Neural progenitor cell (in vitro differentiated cells): ENCODE measurements at regions not wholly inside any gene's neighbourhood (a gene's known extent, or its start where the extent isn't known, plus 50 kb on each side); places are given as distances from the start of the nearest gene placed in this dataset.

Experiments
- DNase-seq: peaks from one replicate; pipeline ENCODE4 v3.0.0-alpha.2; 2016; ENCODE audit warnings: low spot score
- H2AFZ ChIP-seq: fragments of 200-600 bp; sonication (generic); replicated peaks from 2 replicates; pipeline ENCODE4 v1.6.1; 2016; ENCODE audit warnings: antibody characterized with exemption
- H3F3A ChIP-seq: fragments of 200-600 bp; sonication (generic); 2 replicates; pipeline ENCODE4 v1.6.1; 2016; ENCODE audit warnings: antibody characterized with exemption, low read depth
- H3K27ac ChIP-seq: fragments of 200-600 bp; sonication (generic); 2 replicates; pipeline ENCODE4 v1.5.1; 2016; ENCODE audit warnings: mild to moderate bottlenecking
- H3K27me3 ChIP-seq: fragments of 200-600 bp; sonication (generic); 2 replicates; pipeline ENCODE4 v1.6.1; 2016; ENCODE audit warnings: mild to moderate bottlenecking, moderate library complexity
- H3K36me3 ChIP-seq: fragments of 200-600 bp; sonication (generic); 2 replicates; pipeline ENCODE4 v1.5.1; 2016
- H3K4me1 ChIP-seq: fragments of 200-600 bp; sonication (generic); 2 replicates; pipeline ENCODE4 v1.6.1; 2016; ENCODE audit warnings: mixed run types
- H3K4me2 ChIP-seq: fragments of 200-600 bp; sonication (generic); 2 replicates; pipeline ENCODE4 v1.6.1; 2016
- H3K4me3 ChIP-seq: fragments of 200-600 bp; sonication (generic); 2 replicates; pipeline ENCODE4 v1.5.1; 2016
- H3K79me2 ChIP-seq: fragments of 200-600 bp; sonication (generic); 2 replicates; pipeline ENCODE4 v1.6.1; 2016; ENCODE audit warnings: low read depth
- H3K9ac ChIP-seq: fragments of 200-600 bp; sonication (generic); 2 replicates; pipeline ENCODE4 v1.6.1; 2016
- H3K9me3 ChIP-seq: fragments of 200-600 bp; sonication (generic); 2 replicates; pipeline ENCODE4 v1.5.1; 2016; ENCODE audit warnings: low read depth
- H4K20me1 ChIP-seq: fragments of 200-600 bp; sonication (generic); 2 replicates; pipeline ENCODE4 v1.6.1; 2016; ENCODE audit warnings: low read depth
- H3K27ac Mint-ChIP-seq: 3 replicates; pipeline ENCODE4 v1.8.0; 2021; ENCODE audit warnings: mixed read lengths
- H3K27me3 Mint-ChIP-seq: 2 replicates; pipeline ENCODE4 v1.8.0; 2022; ENCODE audit warnings: low read depth, mild to moderate bottlenecking, inconsistent platforms, moderate library complexity, mixed read lengths; ENCODE audit not compliant: insufficient read depth
- H3K36me3 Mint-ChIP-seq: 3 replicates; pipeline ENCODE4 v1.8.0; 2021; ENCODE audit warnings: mixed read lengths
- H3K4me1 Mint-ChIP-seq: 3 replicates; pipeline ENCODE4 v1.8.0; 2021; ENCODE audit warnings: mixed read lengths
- H3K4me3 Mint-ChIP-seq: 3 replicates; pipeline ENCODE4 v1.8.0; 2021; ENCODE audit warnings: mild to moderate bottlenecking, moderate library complexity, mixed read lengths
- H3K9me3 Mint-ChIP-seq: 3 replicates; pipeline ENCODE4 v1.8.0; 2020; ENCODE audit warnings: mixed read lengths
- CTCF ChIP-seq: fragments of 200-600 bp; sonication (generic); IDR thresholded peaks from 2 replicates; pipeline ENCODE4 v1.5.1; 2017; ENCODE audit warnings: antibody characterized with exemption, mild to moderate bottlenecking
- EZH2 ChIP-seq: fragments of 200-600 bp; sonication (generic); IDR thresholded peaks from 2 replicates; pipeline ENCODE4 v1.6.1; 2017; ENCODE audit warnings: antibody characterized with exemption, mild to moderate bottlenecking, moderate library complexity
- EZH2phosphoT487 ChIP-seq: fragments of 200-600 bp; sonication (generic); IDR thresholded peaks from 2 replicates; pipeline ENCODE4 v1.6.1; 2017; ENCODE audit warnings: antibody characterized with exemption

DNA sequence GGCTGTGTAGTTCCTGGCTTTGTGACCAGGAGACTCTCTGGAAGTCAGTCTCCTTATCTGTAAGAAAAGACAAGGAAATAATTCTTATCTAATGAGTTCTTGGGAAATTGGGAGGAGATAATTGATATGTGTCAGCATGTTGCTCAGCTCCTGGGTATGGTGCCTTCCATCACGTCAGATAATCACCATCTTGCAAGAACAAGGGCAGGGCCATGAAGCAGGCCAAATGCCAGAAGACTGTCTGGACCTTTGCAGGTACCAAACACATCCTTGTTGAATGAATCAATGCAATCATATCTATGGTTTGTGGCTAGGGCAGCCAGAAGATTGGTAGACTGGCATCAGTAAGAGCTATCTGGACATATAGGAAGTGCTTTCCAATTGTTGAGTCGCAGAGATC, 473.5 kb downstream of the TNS1 start:
- H3K9ac ChIP-seq: no peak overlapping the region
- H3K27me3 Mint-ChIP-seq: no peaks in the 10 kb centered on the region
- H3K27ac Mint-ChIP-seq: no peak overlapping the region
- no peak overlapping the region for H3K4me3 Mint-ChIP-seq
- no peak overlapping the region for H3K4me3 ChIP-seq
- no peaks in the 10 kb centered on the region for H3K27me3 ChIP-seq
- peaks cover 2% of the 10 kb centered on the region for H3K9me3 Mint-ChIP-seq
- no peak overlapping the region for H3K4me2 ChIP-seq
- no peak overlapping the region for H3K27ac ChIP-seq
- H3K4me1 ChIP-seq: no peaks in the 10 kb centered on the region
- no peaks in the 10 kb centered on the region for H3K36me3 ChIP-seq
- no peak for DNase-seq
- H2AFZ ChIP-seq: no peak overlapping the region
- no peaks in the 10 kb centered on the region for H3K36me3 Mint-ChIP-seq
- H3K9me3 ChIP-seq: no peaks in the 10 kb centered on the region
- no peaks in the 10 kb centered on the region for H4K20me1 ChIP-seq
- H3F3A ChIP-seq: no peaks in the 10 kb centered on the region
- H3K4me1 Mint-ChIP-seq: peaks cover 6% of the 10 kb centered on the region
- no peak for TF ChIP-seq CTCF
- no peak for TF ChIP-seq EZH2phosphoT487
- no peak for TF ChIP-seq EZH2
- no peaks in the 10 kb centered on the region for H3K79me2 ChIP-seq

DNA sequence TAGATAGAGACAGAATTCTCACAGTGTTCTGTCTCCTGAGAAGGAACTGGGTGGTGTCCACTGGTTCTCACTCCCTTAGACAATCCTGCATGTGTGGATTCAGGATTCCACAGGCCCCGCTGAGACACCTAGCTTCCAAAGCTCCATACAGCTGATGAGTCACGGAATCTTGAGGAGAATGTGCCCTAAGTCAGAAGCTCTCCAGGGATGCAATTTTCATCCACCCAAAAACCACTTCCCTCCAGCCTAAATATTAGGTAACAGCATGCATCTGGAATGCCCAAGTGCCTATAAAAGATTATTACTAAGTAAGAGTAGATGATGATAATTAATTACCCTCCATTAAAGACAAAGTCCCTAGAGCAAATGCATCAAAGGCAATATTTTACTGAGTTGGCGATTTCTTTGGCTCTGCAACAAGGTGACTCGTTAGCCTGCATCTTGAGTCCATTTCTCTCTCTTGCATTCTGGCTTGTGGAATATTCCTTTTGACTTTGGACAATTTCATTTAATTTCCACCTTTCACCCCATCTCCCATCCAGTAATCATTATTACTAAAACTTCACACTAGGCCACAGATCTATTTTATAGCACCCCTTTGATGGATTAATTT, 475.1 kb downstream of the TNS1 start:
- Histone ChIP-seq H3K36me3 (no peaks in the 10 kb centered on the region), H3K79me2 (no peaks in the 10 kb centered on the region), H2AFZ (no peak overlapping the region), H3K27ac (no peak overlapping the region), H3K27me3 (no peaks in the 10 kb centered on the region), H3K9me3 (no peaks in the 10 kb centered on the region), H3K9ac (no peak overlapping the region), H4K20me1 (no peaks in the 10 kb centered on the region), H3K4me2 (no peak overlapping the region), H3F3A (no peaks in the 10 kb centered on the region), H3K4me3 (no peak overlapping the region), H3K4me1 (no peaks in the 10 kb centered on the region)
- Mint-ChIP-seq H3K4me1 (peaks cover 6% of the 10 kb centered on the region), H3K9me3 (peaks cover 2% of the 10 kb centered on the region), H3K4me3 (no peak overlapping the region), H3K27me3 (no peaks in the 10 kb centered on the region), H3K36me3 (no peaks in the 10 kb centered on the region), H3K27ac (no peak overlapping the region)
- DNase-seq: no peak
- TF ChIP-seq EZH2phosphoT487: no peak
- no peak for TF ChIP-seq CTCF
- no peak for TF ChIP-seq EZH2

- no peak for DNase-seq
Observed at GRCh38 chr2:217525076-217525475, 477.7 kb downstream of the TNS1 start.

More at GRCh38 chr2:217525076-217525475, 477.7 kb downstream of the TNS1 start:
- Histone ChIP-seq H3K4me3 (no peak overlapping the region), H3K9me3 (no peaks in the 10 kb centered on the region), H3K27ac (no peak overlapping the region), H3K4me2 (no peak overlapping the region), H3F3A (no peaks in the 10 kb centered on the region), H3K9ac (no peak overlapping the region), H3K79me2 (no peaks in the 10 kb centered on the region), H3K27me3 (no peaks in the 10 kb centered on the region), H3K4me1 (no peaks in the 10 kb centered on the region), H2AFZ (no peak overlapping the region), H3K36me3 (no peaks in the 10 kb centered on the region), H4K20me1 (no peaks in the 10 kb centered on the region)
- H3K4me1 Mint-ChIP-seq: no peaks in the 10 kb centered on the region
- peaks cover 2% of the 10 kb centered on the region for H3K9me3 Mint-ChIP-seq
- no peak overlapping the region for H3K4me3 Mint-ChIP-seq
- no peaks in the 10 kb centered on the region for H3K27me3 Mint-ChIP-seq
- TF ChIP-seq EZH2: no peak
- TF ChIP-seq EZH2phosphoT487: no peak
- no peak for TF ChIP-seq CTCF
- H3K27ac Mint-ChIP-seq: no peak overlapping the region
- H3K36me3 Mint-ChIP-seq: no peaks in the 10 kb centered on the region
